Hepatocyte (in vitro differentiated cells): ENCODE measurements at regions not wholly inside any gene's neighbourhood (a gene's known extent, or its start where the extent isn't known, plus 50 kb on each side); places are given as distances from the start of the nearest gene placed in this dataset.

Experiments
- DNase-seq: peaks from one replicate; pipeline ENCODE4 v3.0.0-alpha.2; 2016; ENCODE audit warnings: low spot score
- H2AFZ ChIP-seq: fragments of 200-600 bp; sonication (generic); 2 replicates; pipeline ENCODE4 v1.6.0; 2016; ENCODE audit warnings: antibody characterized with exemption, mild to moderate bottlenecking
- H3K27ac ChIP-seq: fragments of 200-600 bp; sonication (generic); 2 replicates; pipeline ENCODE4 v1.5.1; 2016; ENCODE audit warnings: mild to moderate bottlenecking
- H3K27me3 ChIP-seq: fragments of 200-600 bp; sonication (generic); 2 replicates; pipeline ENCODE4 v1.6.1; 2016
- H3K36me3 ChIP-seq: fragments of 200-600 bp; sonication (generic); replicated peaks from 2 replicates; pipeline ENCODE4 v1.5.1; 2016; ENCODE audit warnings: low read depth; ENCODE audit not compliant: insufficient read depth
- H3K4me1 ChIP-seq: fragments of 200-600 bp; sonication (generic); 2 replicates; pipeline ENCODE4 v1.5.1; 2016; ENCODE audit warnings: mild to moderate bottlenecking, moderate library complexity; ENCODE audit not compliant: insufficient read depth
- H3K4me2 ChIP-seq: fragments of 200-600 bp; sonication (generic); 2 replicates; pipeline ENCODE4 v1.6.0; 2016
- H3K4me3 ChIP-seq: fragments of 200-600 bp; sonication (generic); 2 replicates; pipeline ENCODE4 v1.5.1; 2016; ENCODE audit warnings: mild to moderate bottlenecking
- H3K79me2 ChIP-seq: fragments of 200-600 bp; sonication (generic); 2 replicates; pipeline ENCODE4 v1.6.0; 2017; ENCODE audit warnings: mild to moderate bottlenecking
- H3K9me2 ChIP-seq: fragments of 200-600 bp; sonication (generic); replicated peaks from 2 replicates; pipeline ENCODE4 v1.6.0; 2017; ENCODE audit warnings: mild to moderate bottlenecking; ENCODE audit not compliant: insufficient read depth
- H3K9me3 ChIP-seq: fragments of 200-600 bp; sonication (generic); 2 replicates; pipeline ENCODE4 v1.5.1; 2016; ENCODE audit warnings: low read depth, mild to moderate bottlenecking
- H4K20me1 ChIP-seq: fragments of 200-600 bp; sonication (generic); 2 replicates; pipeline ENCODE4 v1.6.0; 2016; ENCODE audit warnings: mild to moderate bottlenecking; ENCODE audit not compliant: insufficient read depth, poor library complexity, severe bottlenecking
- CTCF ChIP-seq: fragments of 200-600 bp; sonication (generic); IDR thresholded peaks from 2 replicates; pipeline ENCODE4 v1.5.1; 2016; ENCODE audit warnings: antibody characterized with exemption, mild to moderate bottlenecking; ENCODE audit not compliant: poor library complexity
- EZH2 ChIP-seq: fragments of 200-600 bp; sonication (generic); IDR thresholded peaks from 2 replicates; pipeline ENCODE4 v1.6.1; 2016; ENCODE audit warnings: antibody characterized with exemption, mild to moderate bottlenecking, borderline replicate concordance
- EZH2phosphoT487 ChIP-seq: fragments of 200-600 bp; sonication (generic); IDR thresholded peaks from one replicate; pipeline ENCODE4 v1.6.1; 2018; ENCODE audit warnings: antibody characterized with exemption, mild to moderate bottlenecking, low read depth, moderate library complexity; ENCODE audit not compliant: unreplicated experiment, severe bottlenecking
- WGBS: methylation state at CpG from one replicate; pipeline ENCODE4 v1.1.6; 2016; ENCODE audit warnings: low lambda C conversion rate; ENCODE audit errors: missing lambda C conversion rate; 5-methylcytosine and 5-hydroxymethylcytosine counted together

GRCh38 chr13:72125561-72125960, 258.6 kb upstream of the DACH1 start:
- WGBS = 76% methylated on average over 3 of the region's 3 CpGs
- Histone ChIP-seq H3K4me3 (no peak overlapping the region), H4K20me1 (no peaks in the 10 kb centered on the region), H3K79me2 (no peaks in the 10 kb centered on the region), H3K27ac (no peak overlapping the region), H3K4me2 (no peak overlapping the region), H3K9me2 (no peaks in the 10 kb centered on the region), H3K4me1 (no peaks in the 10 kb centered on the region), H2AFZ (no peak overlapping the region), H3K9me3 (no peaks in the 10 kb centered on the region), H3K27me3 (no peaks in the 10 kb centered on the region), H3K36me3 (no peaks in the 10 kb centered on the region)
- TF ChIP-seq EZH2 = no peak
- TF ChIP-seq CTCF = no peak
- TF ChIP-seq EZH2phosphoT487 = no peak
- DNase-seq = no peak

GRCh38 chr13:72122661-72123255, 255.8 kb upstream of the DACH1 start:
- Histone ChIP-seq H3K9me3 (no peaks in the 10 kb centered on the region), H4K20me1 (no peaks in the 10 kb centered on the region), H3K79me2 (no peaks in the 10 kb centered on the region), H3K27ac (no peak overlapping the region), H3K4me1 (no peaks in the 10 kb centered on the region), H2AFZ (no peak overlapping the region), H3K9me2 (no peaks in the 10 kb centered on the region), H3K27me3 (no peaks in the 10 kb centered on the region), H3K4me3 (no peak overlapping the region), H3K4me2 (no peak overlapping the region), H3K36me3 (no peaks in the 10 kb centered on the region)
- no peak for DNase-seq
- TF ChIP-seq CTCF (no peak), EZH2 (no peak), EZH2phosphoT487 (no peak)
- WGBS = 92% methylated on average over 3 of the region's 3 CpGs

GRCh38 chr13:72121466-72121865, 254.5 kb upstream of the DACH1 start:
- H3K36me3 ChIP-seq = no peaks in the 10 kb centered on the region
- no peaks in the 10 kb centered on the region for H3K9me2 ChIP-seq
- no peaks in the 10 kb centered on the region for H4K20me1 ChIP-seq
- WGBS = 63% methylated on average over 3 of the region's 3 CpGs
- no peak overlapping the region for H3K27ac ChIP-seq
- H3K4me2 ChIP-seq = no peak overlapping the region
- no peaks in the 10 kb centered on the region for H3K9me3 ChIP-seq
- H3K4me1 ChIP-seq = no peaks in the 10 kb centered on the region
- TF ChIP-seq EZH2 (no peak), CTCF (no peak), EZH2phosphoT487 (no peak)
- H3K27me3 ChIP-seq = no peaks in the 10 kb centered on the region
- H3K79me2 ChIP-seq = no peaks in the 10 kb centered on the region
- H2AFZ ChIP-seq = no peak overlapping the region
- H3K4me3 ChIP-seq = no peak overlapping the region
- DNase-seq = no peak
